DND-41 (cell line): ENCODE measurements at regions not wholly inside any gene's neighbourhood (a gene's known extent, or its start where the extent isn't known, plus 50 kb on each side); places are given as distances from the start of the nearest gene placed in this dataset.

Experiments
- ATAC-seq: fragments of 200-7000 bp; cut with Tn5 transposase; 3 replicates; pipeline ENCODE4 v1.9.1; 2021; ENCODE audit warnings: low read depth; ENCODE audit not compliant: insufficient read depth
- DNase-seq: peaks from one replicate; pipeline ENCODE4 v3.0.0-alpha.2; 2020
- H2AFZ ChIP-seq: 2 replicates; pipeline ENCODE4 v1.6.0; 2012; ENCODE audit warnings: low read depth, low read length
- H3K27ac ChIP-seq: 2 replicates; pipeline ENCODE4 v1.5.1; 2012; ENCODE audit warnings: low read length, inconsistent platforms
- H3K27me3 ChIP-seq: fragments of 200-600 bp; sonication (generic); 2 replicates; pipeline ENCODE4 v1.6.0; 2012; ENCODE audit warnings: low read length, mild to moderate bottlenecking, inconsistent platforms; ENCODE audit not compliant: insufficient read depth, poor library complexity
- H3K36me3 ChIP-seq: 2 replicates; pipeline ENCODE4 v1.5.1; 2012; ENCODE audit warnings: low read length, inconsistent platforms; ENCODE audit not compliant: insufficient read depth
- H3K4me1 ChIP-seq: 2 replicates; pipeline ENCODE4 v1.5.1; 2012; ENCODE audit warnings: mild to moderate bottlenecking, low read length; ENCODE audit not compliant: insufficient read depth
- H3K4me2 ChIP-seq: 2 replicates; pipeline ENCODE4 v1.6.0; 2012; ENCODE audit warnings: mild to moderate bottlenecking, moderate library complexity, low read length, inconsistent platforms; ENCODE audit not compliant: insufficient read depth
- H3K4me3 ChIP-seq, 2 experiments: fragments of 200-600 bp in 1 of 2; shearing (Covaris generic) in 1 of 2; 2 replicates each; pipeline ENCODE4 v1.5.1; 2012 to 2016; ENCODE audit warnings: inconsistent platforms in 2 of 2, low read length in 2 of 2, mild to moderate bottlenecking in 2 of 2, low read depth in 1 of 2, moderate library complexity in 1 of 2
- H3K79me2 ChIP-seq: 2 replicates; pipeline ENCODE4 v1.6.0; 2012; ENCODE audit warnings: low read length, inconsistent platforms; ENCODE audit not compliant: insufficient read depth
- H3K9ac ChIP-seq: 2 replicates; pipeline ENCODE4 v1.6.0; 2012; ENCODE audit warnings: low read depth, mild to moderate bottlenecking, inconsistent platforms, low read length, moderate library complexity
- H3K9me3 ChIP-seq: 2 replicates; pipeline ENCODE4 v1.5.1; 2012; ENCODE audit warnings: low read length, moderate library complexity, mild to moderate bottlenecking, inconsistent platforms; ENCODE audit not compliant: insufficient read depth, severe bottlenecking
- H4K20me1 ChIP-seq: 2 replicates; pipeline ENCODE4 v1.6.0; 2012; ENCODE audit warnings: low read length; ENCODE audit not compliant: insufficient read depth
- CTCF ChIP-seq: IDR thresholded peaks from 2 replicates; pipeline ENCODE4 v1.5.1; 2012; ENCODE audit warnings: borderline replicate concordance, low read length, moderate library complexity, mild to moderate bottlenecking; ENCODE audit not compliant: poor library complexity, severe bottlenecking; ENCODE audit errors: extremely low read depth
- EZH2 ChIP-seq: IDR thresholded peaks from 3 replicates; pipeline ENCODE4 v1.6.1; 2012; ENCODE audit warnings: borderline replicate concordance, low read depth, mild to moderate bottlenecking, moderate library complexity, low read length, inconsistent platforms; ENCODE audit not compliant: severe bottlenecking

GRCh38 chr17:73776351-73777130 is 132.3 kb upstream of the SDK2 start:
- no peak overlapping the region for H3K9ac ChIP-seq
- DNase-seq (no peak), ATAC-seq (no peak)
- H3K27ac ChIP-seq, result no peak overlapping the region
- TF ChIP-seq CTCF (no peak), EZH2 (no peak)
- H3K27me3 ChIP-seq, result no peaks in the 10 kb centered on the region
- H3K4me3 ChIP-seq, result no peak overlapping the region
- H4K20me1 ChIP-seq, result no peaks in the 10 kb centered on the region
- no peaks in the 10 kb centered on the region for H3K9me3 ChIP-seq
- no peaks in the 10 kb centered on the region for H3K36me3 ChIP-seq
- H3K79me2 ChIP-seq, result no peaks in the 10 kb centered on the region
- H3K4me1 ChIP-seq, result no peaks in the 10 kb centered on the region
- H3K4me2 ChIP-seq, result no peak overlapping the region
- H2AFZ ChIP-seq, result no peak overlapping the region

- Histone ChIP-seq H4K20me1 (no peaks in the 10 kb centered on the region), H3K9ac (no peak overlapping the region), H3K27me3 (no peaks in the 10 kb centered on the region), H3K4me1 (no peaks in the 10 kb centered on the region), H3K9me3 (no peaks in the 10 kb centered on the region), H2AFZ (no peak overlapping the region), H3K27ac (no peak overlapping the region), H3K4me3 (no peak overlapping the region), H3K36me3 (no peaks in the 10 kb centered on the region), H3K79me2 (no peaks in the 10 kb centered on the region), H3K4me2 (no peak overlapping the region)
- TF ChIP-seq EZH2 (no peak), CTCF (no peak)
- ATAC-seq, result no peak
- DNase-seq, result no peak
Measured at GRCh38 chr17:73777131-73777449, 132.8 kb upstream of the SDK2 start.

- no peaks in the 10 kb centered on the region for H3K27me3 ChIP-seq
- no peaks in the 10 kb centered on the region for H3K79me2 ChIP-seq
- no peak overlapping the region for H3K4me3 ChIP-seq
- H3K4me1 ChIP-seq, result no peaks in the 10 kb centered on the region
- no peak for ATAC-seq
- no peak overlapping the region for H3K4me2 ChIP-seq
- no peaks in the 10 kb centered on the region for H3K36me3 ChIP-seq
- H3K9ac ChIP-seq, result no peak overlapping the region
- H4K20me1 ChIP-seq, result no peaks in the 10 kb centered on the region
- no peak overlapping the region for H3K27ac ChIP-seq
- no peak for DNase-seq
- no peak overlapping the region for H2AFZ ChIP-seq
- TF ChIP-seq EZH2, result no peak
- TF ChIP-seq CTCF, result no peak
- H3K9me3 ChIP-seq, result no peaks in the 10 kb centered on the region
Measured at GRCh38 chr17:73782231-73782630, 138.0 kb upstream of the SDK2 start.
